HG03565 (cell line): ENCODE measurements at regions not wholly inside any gene's neighbourhood (a gene's known extent, or its start where the extent isn't known, plus 50 kb on each side); places are given as distances from the start of the nearest gene placed in this dataset.

ENCODE experiments used
- ATAC-seq: cut with Tn5 transposase; IDR thresholded peaks from one replicate; pipeline ENCODE4 v1.9.1; 2021; ENCODE audit warnings: mild to moderate bottlenecking, moderate library complexity; ENCODE audit not compliant: unreplicated experiment

GRCh38 chr3:148002705-148003205 is 593.6 kb downstream of the ZIC1 start:
- no peak for ATAC-seq

DNA sequence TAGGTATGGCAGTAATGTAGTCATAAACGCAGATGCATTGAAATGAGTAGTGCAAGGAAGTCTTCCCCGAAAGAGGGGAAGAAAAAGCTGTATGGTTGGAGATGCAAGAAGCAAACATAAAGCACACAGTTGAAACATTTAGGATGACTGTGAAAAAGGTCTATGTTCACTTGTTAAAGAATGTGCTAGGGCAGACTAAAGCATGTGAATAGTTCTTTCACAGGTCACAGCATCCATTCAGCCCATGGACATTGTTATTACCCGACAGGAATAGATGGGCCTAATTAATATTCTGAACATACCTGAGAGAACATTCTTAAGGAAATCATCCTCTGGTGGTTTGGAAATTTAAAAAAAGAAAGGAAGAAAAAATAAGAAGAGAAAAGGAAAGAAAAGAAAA is 595.2 kb downstream of the ZIC1 start:
- ATAC-seq: no peak

DNA sequence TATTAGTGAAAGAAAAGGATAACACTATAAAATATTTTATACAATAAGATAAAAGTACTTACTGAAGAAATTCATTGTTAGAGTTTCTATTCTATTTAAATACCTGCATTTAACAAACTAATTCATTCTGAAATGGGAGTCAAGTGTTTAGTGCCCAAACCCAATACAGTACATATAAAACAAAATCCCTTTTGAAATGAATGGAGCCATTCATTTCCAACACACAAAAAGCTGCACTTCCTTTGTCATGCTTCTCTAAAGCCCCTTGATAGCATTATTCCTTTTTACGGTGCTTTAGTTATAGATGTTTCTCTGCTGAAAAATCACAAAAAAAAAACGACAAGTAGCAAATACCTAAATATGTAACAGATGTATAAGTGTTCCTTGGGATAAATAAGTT is 596.3 kb downstream of the ZIC1 start:
- no peak for ATAC-seq

- ATAC-seq: no peak
These were observed 597.3 kb downstream of the ZIC1 start for GRCh38 chr3:148006508-148006907.

DNA sequence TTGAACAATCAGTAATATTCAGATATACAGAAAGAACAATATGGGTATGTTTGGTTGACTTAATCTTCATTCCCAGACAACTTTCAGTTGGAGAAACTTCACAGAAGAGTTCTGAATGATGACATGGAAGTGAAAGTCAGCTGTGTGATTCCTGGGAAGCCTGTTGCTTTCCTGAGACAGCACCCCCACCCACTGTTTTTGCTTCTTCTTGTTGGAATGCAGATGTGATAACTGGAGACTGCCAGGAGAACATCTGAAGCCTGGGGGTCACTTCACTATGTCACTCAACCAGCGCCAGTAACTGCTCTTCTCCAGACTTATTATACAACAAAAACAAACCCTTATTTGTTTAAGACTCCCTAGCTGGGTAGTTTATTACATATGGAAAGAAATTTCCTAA is 599.4 kb downstream of the ZIC1 start:
- no peak for ATAC-seq

DNA sequence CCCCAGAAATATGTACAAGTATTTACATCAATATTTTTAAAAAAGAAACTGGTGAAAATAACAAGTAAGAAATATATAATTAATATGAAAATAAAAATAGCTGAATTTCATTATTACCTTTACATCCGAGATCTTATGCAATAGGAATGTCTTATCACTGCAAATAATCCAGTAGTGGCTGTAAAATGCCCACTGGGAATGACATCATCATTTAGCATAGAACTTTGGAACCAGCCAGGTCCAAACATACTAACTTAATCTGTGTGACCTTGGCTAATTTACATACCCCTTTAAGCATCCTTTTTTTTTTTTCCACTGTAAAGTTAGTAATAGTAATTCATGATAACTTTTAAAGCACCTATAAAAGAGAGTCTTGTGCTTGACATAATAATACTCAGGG is 611.7 kb downstream of the ZIC1 start:
- ATAC-seq: no peak

DNA sequence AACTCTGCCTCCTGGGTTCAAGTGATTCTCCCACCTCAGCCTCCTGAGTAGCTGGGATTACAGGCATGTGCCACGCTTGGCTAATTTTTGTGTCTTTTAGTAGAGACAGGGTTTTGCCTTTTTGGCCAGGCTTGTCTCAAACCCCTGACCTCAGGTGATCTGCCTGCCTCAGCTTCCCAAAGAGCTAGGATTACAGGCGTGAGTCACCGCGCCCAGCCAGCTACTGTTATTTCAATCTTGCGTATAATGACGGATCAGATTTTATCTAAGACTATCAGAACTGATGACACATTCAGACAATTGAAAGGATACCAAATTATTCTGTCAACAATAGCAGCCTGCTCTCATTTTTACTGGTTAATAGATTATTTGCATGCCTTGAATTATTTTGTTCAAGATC is 612.2 kb downstream of the ZIC1 start:
- no peak for ATAC-seq

DNA sequence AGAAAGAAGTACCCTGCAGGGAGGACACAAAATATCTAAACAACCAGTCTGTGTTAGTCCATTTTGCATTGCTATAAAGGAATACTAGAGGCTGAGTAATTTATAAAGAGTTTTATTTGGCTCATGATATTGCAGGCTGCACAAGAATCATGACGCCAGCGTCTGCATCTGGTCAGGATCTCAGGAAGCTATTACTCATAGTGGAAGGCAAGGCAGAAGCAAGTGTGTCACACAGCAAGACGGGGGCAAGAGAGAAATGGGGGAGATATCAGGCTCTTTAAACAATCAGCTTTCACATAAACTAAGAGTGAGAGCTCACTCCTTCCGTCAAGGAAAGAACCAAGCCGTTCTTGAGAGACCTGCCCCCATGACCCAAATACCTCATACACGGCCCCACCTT is 614.8 kb downstream of the ZIC1 start:
- ATAC-seq: no peak

- ATAC-seq: no peak
These were observed 616.9 kb downstream of the ZIC1 start for GRCh38 chr3:148026009-148026588.

- ATAC-seq: no peak
These were observed 621.8 kb downstream of the ZIC1 start for GRCh38 chr3:148030975-148031374.

DNA sequence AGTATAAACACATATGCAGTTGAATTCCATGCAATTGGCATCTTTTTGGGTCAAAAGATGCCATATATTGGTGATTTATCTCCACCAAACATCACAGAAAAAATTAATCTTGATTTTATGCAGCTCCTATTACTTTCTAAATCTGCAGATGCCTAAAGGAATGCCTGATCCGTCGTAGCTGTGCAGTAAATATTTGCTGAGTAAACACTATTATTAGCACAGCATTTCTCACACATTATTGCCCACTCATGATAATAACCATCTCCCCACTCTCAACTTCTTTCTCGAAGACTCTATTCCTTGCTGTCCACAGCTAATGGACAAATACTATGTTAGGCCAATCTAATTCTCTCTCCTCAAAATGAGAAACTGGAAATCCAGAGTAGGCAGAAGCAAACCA is 625.2 kb downstream of the ZIC1 start:
- no peak for ATAC-seq

GRCh38 chr3:148036331-148036876 is 627.2 kb downstream of the ZIC1 start:
- ATAC-seq: no peak

- no peak for ATAC-seq
These were observed 633.7 kb downstream of the ZIC1 start for GRCh38 chr3:148042663-148043445.

GRCh38 chr3:148044151-148044550 is 635.0 kb downstream of the ZIC1 start:
- no peak for ATAC-seq

DNA sequence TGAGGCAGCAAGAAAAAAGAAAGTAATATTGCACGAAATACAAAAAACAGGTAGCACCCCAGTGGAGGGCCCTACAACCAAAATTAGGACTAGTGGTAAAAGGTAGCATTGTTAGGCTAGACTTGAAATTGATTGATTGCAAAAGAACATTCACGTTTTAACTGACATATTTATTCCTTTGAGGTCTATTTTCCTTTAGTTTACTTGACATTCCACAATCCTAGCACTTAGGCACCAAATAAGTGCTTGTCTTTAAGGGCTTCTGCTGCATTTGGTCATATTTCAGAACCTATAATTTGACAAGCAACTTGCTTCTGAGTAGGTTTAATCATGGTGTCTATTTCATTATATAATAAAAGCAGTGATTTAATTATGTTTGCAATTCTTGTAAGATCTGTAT is 642.7 kb upstream of the AGTR1 start:
- no peak for ATAC-seq

GRCh38 chr3:148062590-148062989 is 635.1 kb upstream of the AGTR1 start:
- no peak for ATAC-seq

DNA sequence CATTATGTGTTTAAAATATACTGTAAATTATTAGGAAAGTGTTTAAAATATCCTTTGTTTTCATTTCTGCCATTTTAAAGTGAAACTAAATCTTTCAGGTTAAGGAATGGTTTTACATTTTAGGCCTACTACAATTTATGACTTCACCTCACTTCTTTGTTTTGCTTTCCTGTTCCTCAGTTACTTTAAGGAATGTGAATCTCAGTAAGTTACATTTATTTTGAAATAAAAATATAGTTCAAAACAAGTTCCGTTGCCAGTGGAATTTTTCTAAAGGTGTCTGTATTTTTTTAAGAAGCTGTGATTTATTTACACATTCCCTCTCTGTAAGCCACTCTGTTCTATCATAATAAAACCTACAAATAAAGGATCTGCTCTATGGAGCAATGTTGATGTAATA is 630.9 kb upstream of the AGTR1 start:
- ATAC-seq: no peak

DNA sequence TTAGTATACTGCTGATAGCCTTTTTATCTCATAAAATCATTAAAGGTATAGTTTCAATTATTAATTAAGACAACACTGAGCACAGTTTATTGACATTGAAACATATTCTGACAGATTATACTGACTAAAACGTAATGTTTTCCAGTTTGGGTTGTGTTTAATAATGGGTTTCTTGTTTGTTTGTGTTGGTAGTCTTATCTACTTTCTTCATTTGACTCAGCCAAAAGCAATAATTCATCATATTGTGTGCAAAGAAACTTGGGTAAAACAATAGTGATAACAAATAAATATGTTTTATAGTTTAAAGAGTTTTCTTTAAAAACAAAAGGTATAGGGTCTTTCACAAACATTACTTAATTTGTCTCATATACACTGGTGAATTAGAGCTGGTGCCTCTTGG is 629.2 kb upstream of the AGTR1 start:
- no peak for ATAC-seq

DNA sequence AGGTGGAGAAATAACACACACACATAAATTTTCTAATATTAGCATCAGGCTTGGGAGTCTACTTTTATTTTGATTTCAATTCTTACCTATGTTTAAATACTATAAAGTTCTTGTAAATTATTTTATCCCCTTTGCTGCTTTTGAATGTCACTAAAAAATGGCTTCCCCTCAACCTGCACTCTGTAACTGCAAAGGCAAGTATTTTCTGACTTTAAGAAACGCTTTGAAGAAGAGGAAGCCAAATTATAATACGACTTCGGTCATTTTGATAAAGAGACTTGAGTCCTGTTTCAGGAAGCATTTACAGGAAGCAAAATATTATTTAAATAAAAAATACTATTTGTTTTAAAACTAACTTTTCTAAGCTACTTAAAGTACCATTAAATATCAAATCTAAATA is 627.7 kb upstream of the AGTR1 start:
- no peak for ATAC-seq

- no peak for ATAC-seq
These were observed 623.8 kb upstream of the AGTR1 start for GRCh38 chr3:148073721-148074456.

DNA sequence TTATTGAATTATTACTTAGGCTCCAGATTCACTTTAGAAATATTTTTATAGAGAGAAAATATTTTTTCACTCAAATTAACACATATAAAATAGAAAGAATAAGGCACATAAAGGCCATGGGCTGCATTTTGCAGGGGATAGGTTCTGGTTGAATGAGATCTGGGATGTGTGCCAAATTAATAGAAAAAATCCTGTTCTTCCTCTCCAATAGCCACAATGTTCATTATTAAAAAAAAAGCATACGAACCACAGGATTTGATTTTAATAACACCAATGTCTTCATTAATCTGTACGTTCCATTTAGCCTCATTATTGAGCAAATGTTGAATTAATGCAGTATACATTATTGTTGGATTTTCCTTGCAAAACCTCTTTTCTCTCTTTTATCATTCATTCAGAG is 622.8 kb upstream of the AGTR1 start:
- ATAC-seq: no peak
